Colonic mucosa (tissue), 4 donors: ENCODE measurements at regions not wholly inside any gene's neighbourhood (a gene's known extent, or its start where the extent isn't known, plus 50 kb on each side); places are given as distances from the start of the nearest gene placed in this dataset.

Source experiments
- DNase-seq: peaks from one replicate; pipeline ENCODE4 v3.0.0-alpha.2; 2020
- H3K27ac ChIP-seq: fragments of 200-600 bp; one replicate; pipeline ENCODE4 v1.8.0; 2021
- H3K27me3 ChIP-seq: fragments of 200-600 bp; one replicate; pipeline ENCODE4 v1.8.0; 2021
- H3K36me3 ChIP-seq: fragments of 200-600 bp; one replicate; pipeline ENCODE4 v1.8.0; 2021
- H3K4me1 ChIP-seq: fragments of 200-600 bp; one replicate; pipeline ENCODE4 v1.8.0; 2021; ENCODE audit warnings: mild to moderate bottlenecking
- H3K4me3 ChIP-seq: fragments of 200-600 bp; one replicate; pipeline ENCODE4 v1.8.0; 2021
- H3K9ac ChIP-seq, 2 donors: one replicate each; pipeline ENCODE4 v1.7.0; 2013; ENCODE audit warnings: control low read depth in 2 of 2, low read depth in 2 of 2, low read length in 2 of 2
- H3K9me3 ChIP-seq: fragments of 200-600 bp; one replicate; pipeline ENCODE4 v1.8.0; 2021
- intact Hi-C: fragments of 100-400 bp; cut with DNase I; formaldehyde crosslinking; loops from one replicate; pipeline ENCODE4 v1.14.1; 2022
- TF ChIP-seq, protein P1 (sequence below): fragments of 200-600 bp; IDR thresholded peaks from one replicate; pipeline ENCODE4 v1.8.0; 2022; ENCODE audit warnings: antibody characterized with exemption, mild to moderate bottlenecking
- donor health status: healthy.
- donor health status: DM: no; HTN: no; CAD: no.
- donor health status: DM: no; HTN: no; CAD: no.

DNA sequence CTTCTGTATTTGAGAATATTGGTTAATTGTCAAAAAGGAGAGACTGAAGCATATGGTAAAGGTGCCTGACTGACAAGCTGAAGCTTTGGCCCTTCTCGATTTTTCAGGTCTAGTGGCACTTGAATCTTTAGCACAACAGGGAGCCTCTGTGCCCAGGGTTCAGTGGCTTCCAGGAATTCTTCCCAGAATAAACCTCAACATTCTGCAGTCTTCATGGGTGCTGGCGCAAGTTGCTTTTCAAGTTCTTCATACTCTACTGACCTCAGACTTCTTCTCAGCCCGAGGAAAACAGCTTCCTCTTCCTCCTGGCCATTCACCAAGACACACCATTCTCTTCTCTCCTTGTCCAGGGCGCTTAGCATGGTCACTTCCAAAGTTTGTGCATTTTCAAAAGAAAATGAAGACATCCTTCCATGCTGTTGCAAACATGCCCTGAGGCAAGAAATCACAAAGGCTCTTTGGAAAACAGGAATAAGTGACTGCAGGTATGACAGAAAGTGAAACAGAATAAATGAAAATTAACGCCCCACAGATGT, 89.9 kb downstream of the MGST1 start:
- DNase-seq = no peak
- Histone ChIP-seq H3K4me3 (no peak overlapping the region), H3K27ac (no peak overlapping the region), H3K4me1 (no peaks in the 10 kb centered on the region), H3K36me3 (no peaks in the 10 kb centered on the region), H3K9ac (no peak overlapping the region), H3K27me3 (no peaks in the 10 kb centered on the region), H3K9me3 (no peaks in the 10 kb centered on the region)
- intact Hi-C loops = no loop called here
- TF ChIP-seq, protein P1, sequence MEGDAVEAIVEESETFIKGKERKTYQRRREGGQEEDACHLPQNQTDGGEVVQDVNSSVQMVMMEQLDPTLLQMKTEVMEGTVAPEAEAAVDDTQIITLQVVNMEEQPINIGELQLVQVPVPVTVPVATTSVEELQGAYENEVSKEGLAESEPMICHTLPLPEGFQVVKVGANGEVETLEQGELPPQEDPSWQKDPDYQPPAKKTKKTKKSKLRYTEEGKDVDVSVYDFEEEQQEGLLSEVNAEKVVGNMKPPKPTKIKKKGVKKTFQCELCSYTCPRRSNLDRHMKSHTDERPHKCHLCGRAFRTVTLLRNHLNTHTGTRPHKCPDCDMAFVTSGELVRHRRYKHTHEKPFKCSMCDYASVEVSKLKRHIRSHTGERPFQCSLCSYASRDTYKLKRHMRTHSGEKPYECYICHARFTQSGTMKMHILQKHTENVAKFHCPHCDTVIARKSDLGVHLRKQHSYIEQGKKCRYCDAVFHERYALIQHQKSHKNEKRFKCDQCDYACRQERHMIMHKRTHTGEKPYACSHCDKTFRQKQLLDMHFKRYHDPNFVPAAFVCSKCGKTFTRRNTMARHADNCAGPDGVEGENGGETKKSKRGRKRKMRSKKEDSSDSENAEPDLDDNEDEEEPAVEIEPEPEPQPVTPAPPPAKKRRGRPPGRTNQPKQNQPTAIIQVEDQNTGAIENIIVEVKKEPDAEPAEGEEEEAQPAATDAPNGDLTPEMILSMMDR = no peak

DNA sequence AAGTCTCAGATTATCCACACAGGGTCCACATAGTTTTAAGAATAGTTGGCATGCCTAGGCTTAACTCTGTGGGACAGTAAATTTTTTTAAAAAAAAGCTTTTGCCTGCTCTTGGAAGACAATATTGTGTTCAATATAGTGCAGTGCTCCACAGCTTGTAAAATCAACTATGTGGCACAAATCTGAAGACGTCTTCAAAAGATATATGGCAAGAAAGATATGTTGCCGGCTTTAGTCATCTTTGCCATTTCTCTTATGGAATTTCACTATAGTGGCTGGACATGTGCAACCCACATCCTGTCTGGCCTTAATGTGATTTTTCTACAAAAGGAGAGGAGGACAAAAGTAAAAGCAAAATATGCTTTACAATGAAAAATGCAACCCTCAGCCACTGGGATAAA, 90.5 kb downstream of the MGST1 start:
- intact Hi-C loops = no loop called here
- no peak overlapping the region for H3K27ac ChIP-seq
- TF ChIP-seq, protein P1 = no peak
- H3K9me3 ChIP-seq = no peaks in the 10 kb centered on the region
- no peak overlapping the region for H3K4me3 ChIP-seq
- no peak overlapping the region for H3K9ac ChIP-seq
- H3K27me3 ChIP-seq = no peaks in the 10 kb centered on the region
- no peaks in the 10 kb centered on the region for H3K36me3 ChIP-seq
- DNase-seq = no peak
- H3K4me1 ChIP-seq = no peaks in the 10 kb centered on the region

DNA sequence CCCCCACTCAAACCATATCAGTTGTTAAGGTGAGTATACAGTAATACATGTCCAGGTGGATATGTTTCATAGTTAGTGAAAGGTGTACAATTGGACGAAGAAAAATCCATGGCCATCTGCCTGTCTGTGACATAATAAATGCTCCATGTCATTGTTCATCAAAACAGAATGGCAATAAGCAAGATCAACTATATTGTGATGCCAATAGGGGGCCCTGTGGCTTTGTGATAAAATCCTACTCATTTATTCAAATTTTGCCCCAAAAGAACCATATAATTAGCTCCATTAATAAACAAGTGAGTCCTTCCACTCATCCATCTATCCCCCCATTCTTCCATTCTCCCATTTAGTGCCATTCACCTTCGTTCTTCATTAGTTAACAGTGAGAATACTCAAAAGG, 102.0 kb downstream of the MGST1 start:
- no peaks in the 10 kb centered on the region for H3K9me3 ChIP-seq
- TF ChIP-seq, protein P1 = no peak
- DNase-seq = no peak
- intact Hi-C loops = no loop called here
- H3K4me3 ChIP-seq = no peak overlapping the region
- no peaks in the 10 kb centered on the region for H3K4me1 ChIP-seq
- no peak overlapping the region for H3K27ac ChIP-seq
- H3K36me3 ChIP-seq = no peaks in the 10 kb centered on the region
- no peak overlapping the region for H3K9ac ChIP-seq
- no peaks in the 10 kb centered on the region for H3K27me3 ChIP-seq

DNA sequence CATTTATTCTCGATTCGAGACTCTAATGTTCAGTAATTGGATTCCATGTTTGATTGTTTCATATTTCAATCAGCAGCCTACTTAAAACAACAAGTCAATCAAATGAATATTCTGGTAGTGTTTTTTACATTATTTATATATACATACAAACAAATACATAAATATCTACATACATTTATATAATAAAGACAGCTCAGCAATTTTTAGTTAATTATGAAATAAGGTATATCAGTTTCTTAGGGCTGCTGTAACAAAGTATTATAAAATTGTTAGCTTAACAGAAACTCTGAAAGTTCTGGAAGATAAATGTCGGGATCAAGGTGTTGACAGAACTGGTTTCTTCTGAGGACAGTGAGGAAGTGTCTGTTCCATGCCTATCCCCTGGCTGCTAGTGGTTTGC, 105.9 kb downstream of the MGST1 start:
- intact Hi-C loops = no loop called here
- Histone ChIP-seq H3K9me3 (no peaks in the 10 kb centered on the region), H3K9ac (no peak overlapping the region), H3K27me3 (no peaks in the 10 kb centered on the region), H3K36me3 (no peaks in the 10 kb centered on the region), H3K27ac (no peak overlapping the region), H3K4me1 (no peaks in the 10 kb centered on the region), H3K4me3 (no peak overlapping the region)
- no peak for DNase-seq
- TF ChIP-seq, protein P1 = no peak

DNA sequence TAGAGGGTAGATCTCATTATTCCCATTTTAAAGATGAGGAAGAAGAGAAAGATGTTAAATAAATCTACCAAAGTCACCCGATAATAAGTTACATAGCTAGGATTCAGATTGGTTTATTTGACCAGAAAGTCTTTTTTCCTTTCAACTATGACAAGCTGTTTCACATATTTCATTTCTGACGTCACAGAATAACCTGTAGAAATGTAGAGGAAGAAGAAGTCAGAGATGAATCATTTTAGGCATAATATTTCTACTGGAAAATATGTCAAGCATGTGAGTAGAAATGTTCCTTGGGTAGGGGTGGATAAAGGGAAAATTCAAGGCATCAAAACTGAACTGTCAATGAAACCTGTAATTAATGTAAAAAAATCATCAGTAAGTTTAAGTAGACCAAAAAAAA, 107.0 kb downstream of the MGST1 start:
- Histone ChIP-seq H3K4me3 (no peak overlapping the region), H3K27me3 (no peaks in the 10 kb centered on the region), H3K9me3 (no peaks in the 10 kb centered on the region), H3K36me3 (no peaks in the 10 kb centered on the region), H3K9ac (no peak overlapping the region), H3K27ac (no peak overlapping the region), H3K4me1 (no peaks in the 10 kb centered on the region)
- DNase-seq = no peak
- TF ChIP-seq, protein P1 = no peak
- intact Hi-C loops = no loop called here
